Germinal center (tissue), 1 donor: ENCODE measurements at regions not wholly inside any gene's neighbourhood (a gene's known extent, or its start where the extent isn't known, plus 50 kb on each side); places are given as distances from the start of the nearest gene placed in this dataset.
"Not testable (repeated sequence)": the region's sequence is repeated elsewhere in the genome, so short reads cannot be mapped to it uniquely, and the experiment has no call there.

ENCODE experiments used
- DNase-seq: peaks from one replicate; pipeline ENCODE4 v3.0.0; 2012; ENCODE audit warnings: mixed read lengths, low spot score

DNA sequence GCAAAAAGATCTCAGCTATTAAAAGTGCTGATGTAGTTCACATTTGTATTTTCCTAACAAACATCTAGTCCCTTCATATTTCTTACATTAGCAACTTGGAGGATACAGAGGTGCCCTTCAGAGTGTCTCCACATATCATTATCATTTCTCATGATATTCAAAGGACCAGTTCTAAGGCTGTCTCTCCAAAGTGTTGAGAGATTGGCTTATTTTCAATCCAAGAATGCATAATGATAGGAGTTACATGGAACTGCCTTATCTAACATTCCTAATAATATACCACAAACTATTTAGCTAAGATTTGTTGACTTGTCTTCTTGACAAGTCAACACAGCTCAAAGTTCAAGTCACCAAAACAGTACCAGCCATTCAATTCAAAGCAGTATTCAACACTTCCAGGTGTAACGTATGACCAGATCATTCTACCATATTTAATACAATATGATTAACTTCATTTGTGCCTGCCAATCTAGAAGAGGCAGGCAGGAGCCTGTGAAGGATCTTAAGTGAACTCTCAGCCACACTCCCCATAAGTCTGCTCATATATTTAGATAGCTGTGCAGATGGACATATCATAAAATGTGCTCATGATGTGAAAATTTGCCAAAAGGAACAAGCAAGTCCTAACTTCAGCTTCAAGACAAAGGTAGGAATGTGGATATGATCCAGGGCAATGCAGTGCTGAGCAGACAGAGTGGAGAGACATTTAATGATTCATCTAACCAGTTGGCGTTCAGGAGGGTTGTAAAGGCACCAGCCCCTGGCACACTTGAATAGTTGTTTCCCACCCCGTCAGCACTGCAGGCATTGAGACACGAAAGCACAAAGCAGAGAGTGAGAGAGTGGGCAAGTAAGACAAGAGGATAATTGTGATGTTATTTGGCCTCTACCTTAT, 108.3 kb downstream of the MTERF1 start:
- DNase-seq, result no peak

DNA sequence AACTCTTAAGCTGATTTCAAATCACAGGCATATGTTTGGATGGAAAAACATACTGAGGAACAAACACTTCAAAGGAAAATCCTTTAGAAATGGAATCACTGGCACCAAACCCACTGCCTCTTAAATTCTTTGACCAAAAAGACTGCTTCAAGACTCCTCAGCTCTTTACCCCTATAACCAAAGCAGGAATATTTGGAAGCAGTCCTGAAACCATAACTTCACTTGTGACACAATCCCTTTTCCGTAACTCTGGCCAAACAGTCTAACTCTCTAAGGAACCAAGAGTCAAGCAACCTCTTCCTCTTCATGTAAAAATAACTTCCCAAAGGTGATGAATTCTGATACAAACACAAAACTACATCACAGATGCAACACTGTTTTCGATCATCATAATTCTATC, 104.3 kb downstream of the MTERF1 start:
- no peak for DNase-seq

DNA sequence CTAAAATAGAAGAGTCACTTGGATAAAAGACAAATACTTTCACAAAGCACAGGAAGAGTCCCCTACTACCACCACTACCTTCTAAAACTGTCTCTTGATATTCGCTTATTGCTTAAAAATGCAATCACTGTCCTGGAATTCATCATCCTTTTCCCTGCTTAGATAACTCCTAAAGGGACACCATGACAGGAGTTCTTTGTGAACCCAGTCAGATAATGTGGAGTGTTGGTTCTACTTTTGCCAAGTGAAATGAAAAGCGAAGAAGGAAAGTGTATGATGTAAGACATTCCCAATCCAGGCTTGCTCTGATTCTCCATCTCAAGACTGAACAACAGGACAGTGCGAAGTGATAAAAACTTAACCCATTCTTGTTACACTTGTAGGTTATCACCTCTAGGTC, 103.0 kb downstream of the MTERF1 start:
- DNase-seq, result no peak

DNA sequence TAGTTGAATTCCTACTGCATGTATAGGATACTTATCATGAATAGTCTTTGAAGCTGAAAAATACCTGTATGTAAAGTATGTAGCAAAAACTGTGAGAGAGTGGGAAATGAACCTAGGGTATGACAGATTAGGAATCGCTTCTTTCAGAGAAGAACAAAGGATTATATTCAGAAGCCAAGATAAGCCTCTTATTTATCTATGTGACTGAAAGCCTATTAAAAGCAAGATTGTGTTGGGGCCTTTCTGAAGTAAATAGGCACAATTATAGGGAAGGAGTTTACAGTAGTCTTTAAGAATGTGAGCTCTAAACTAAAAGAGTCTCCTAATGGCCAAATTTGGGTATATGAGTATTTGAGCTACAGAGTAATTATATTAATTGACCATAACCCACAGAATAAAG, 102.1 kb downstream of the MTERF1 start:
- DNase-seq, result no peak

DNA sequence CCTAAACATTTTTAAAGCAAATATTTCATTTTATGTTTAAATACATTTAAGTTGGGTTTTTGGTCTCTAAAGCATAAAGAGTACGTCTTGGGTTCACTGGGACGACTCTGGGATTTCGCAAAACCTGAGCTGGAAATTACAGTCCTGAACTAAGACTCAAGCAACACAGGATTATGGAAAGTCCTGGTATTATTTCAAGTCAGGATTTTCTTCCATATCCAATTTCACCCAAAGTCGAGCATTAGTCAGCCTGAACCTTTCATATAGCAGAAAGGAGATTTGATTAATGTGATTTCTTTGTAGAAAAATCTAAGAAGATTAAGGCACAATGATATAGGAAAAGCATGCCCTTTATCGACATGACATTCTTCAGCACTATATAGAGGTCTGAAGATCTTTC, 100.0 kb downstream of the MTERF1 start:
- no peak for DNase-seq

DNA sequence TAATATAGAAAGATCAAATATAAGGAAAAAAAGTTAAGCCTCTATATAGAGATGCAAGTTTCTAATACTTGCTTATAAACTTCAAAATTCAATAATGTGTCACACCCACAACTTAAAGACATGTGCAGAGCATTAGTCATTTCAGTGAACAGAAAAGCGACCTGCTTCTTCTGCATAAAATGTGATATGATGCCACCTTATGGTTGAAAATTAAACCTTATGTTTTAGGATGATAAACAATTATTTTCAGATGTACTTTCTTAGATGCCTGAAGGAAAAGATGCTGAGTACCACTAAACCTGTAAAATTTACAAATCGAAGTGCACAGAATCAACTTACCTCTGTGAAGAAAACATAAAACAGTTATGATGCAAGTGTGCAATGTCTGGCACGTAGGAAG, 96.0 kb downstream of the MTERF1 start:
- no peak for DNase-seq

DNA sequence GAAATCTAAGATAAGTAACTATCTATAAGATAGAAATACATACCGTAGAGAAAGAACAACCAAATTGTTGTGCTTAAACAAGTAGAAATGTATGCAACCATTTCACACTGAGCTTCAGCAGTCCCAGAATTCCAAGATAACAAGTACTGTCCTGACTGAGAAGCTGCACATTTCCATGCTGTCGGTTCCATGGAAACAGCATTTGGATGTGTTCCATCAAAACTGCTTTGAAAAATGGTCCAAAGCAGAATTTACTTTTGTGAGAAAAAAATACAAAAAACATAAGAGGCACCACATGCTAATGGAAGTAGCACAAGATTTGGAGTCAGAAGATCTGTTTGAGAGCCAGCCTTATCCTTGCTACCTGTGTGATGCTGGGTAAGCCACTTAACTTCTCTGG, 92.6 kb downstream of the MTERF1 start:
- DNase-seq, result no peak

DNA sequence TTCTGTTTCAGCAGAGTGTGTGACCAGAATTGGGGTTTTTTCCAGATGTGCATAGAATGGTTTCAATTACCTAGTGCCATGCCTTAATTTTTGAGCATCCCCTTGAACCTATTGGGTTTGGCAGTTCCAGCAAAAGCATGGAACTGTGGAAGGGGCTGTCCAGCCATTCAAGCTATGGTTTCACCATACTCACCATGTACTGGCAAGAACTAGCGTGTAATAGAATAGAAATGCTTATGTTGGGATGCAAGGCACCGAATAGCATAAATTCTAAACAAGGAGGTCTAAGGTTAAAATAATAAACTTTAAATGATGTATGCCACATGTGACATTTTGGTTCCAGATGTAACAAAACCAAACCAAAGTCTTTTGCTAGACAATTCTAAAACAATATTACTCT, 91.4 kb downstream of the MTERF1 start:
- DNase-seq, result no peak

DNA sequence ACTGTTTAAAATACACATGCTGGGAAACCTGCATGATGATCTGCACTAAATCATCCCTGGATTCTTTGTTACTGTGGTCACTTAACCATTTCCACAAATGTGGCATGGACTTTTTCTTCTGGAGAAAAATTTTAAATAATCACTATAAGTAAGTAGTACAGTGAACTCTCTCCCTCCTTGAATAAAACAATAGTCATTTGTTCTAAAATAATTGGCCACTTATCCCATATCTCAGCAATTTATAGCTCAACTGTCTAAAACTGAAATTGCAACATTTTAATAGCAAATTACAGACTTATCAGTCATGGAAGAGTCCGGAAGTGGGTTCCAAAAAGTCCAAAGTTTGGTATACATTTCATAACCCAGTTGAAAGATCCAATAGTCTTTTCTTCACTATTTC, 90.9 kb downstream of the MTERF1 start:
- DNase-seq, result no peak

DNA sequence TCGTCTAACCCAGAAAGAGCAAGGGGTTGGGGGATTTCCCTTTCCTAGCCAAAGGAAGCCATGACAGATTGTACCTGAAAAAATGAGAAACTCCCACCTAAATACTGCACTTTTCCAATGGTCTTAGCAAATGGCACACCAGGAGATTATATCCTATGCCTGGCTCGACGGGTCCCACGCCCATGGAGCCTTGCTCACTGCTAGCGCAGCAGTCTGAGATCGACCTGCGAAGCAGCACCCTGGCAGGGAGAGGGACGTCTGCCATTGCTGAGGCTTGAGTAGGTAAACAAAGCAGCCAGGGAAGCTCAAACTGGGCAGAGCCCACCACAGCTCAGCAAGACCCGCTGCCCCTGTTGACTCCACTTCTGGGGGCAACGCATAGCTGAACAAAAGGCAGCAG, 89.9 kb downstream of the MTERF1 start:
- DNase-seq, result not testable (repeated sequence)

DNA sequence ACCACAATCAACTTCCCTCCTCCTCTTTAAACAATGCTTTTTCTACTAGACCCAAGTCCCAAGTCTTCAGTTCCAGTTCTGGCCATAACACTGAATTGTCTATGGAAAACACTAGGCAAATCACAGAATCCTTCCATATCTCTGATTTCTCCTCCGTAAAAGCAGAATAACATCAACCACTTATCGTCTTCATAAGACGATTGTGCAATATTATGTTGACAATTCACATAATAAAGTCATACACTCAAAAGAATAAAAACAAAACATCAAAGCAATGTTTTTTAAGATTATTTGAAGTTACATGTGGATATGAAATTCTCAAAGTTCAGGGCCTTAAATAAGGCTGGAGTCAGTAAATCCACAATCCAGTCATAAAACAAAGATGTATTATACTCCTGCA, 84.4 kb downstream of the MTERF1 start:
- DNase-seq, result no peak

DNA sequence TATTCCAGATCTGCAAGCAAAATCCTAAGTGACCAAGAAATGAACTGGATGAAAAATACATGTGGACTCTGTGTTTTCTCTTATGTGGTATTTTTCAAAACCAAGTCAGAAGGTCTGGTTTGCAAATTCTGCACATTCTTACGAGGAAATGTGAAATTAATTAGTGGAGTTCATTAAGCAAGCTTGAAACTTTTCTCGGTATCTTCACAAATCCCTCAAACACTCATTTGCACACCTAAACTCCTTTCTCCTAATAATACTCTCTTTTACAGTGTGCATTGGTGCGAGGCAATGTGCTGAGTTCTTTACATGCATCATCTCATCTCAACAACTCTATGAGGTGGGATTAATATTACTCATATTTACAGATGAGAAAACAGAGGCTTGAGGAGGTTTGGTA, 82.1 kb downstream of the MTERF1 start:
- no peak for DNase-seq

DNA sequence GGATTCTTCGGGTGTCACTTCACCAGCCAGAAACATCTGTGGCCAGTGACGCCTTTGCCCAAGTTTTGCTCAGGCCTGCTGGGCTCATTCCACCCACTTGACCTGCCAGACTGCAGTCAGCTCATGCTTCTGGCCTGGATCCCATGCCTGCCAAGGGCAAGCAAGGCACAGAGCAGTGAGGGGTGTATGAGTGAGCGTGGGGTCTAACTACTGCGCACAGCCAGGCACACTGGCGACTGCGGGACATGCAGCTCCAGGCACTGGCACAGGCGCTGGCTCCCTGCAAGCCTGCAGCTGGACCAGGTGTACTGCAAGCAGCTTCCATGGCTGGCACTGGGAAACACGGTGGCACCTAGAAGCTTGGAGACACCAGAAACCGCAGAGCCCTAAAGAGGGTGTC, 80.1 kb downstream of the MTERF1 start:
- DNase-seq, result no peak

DNA sequence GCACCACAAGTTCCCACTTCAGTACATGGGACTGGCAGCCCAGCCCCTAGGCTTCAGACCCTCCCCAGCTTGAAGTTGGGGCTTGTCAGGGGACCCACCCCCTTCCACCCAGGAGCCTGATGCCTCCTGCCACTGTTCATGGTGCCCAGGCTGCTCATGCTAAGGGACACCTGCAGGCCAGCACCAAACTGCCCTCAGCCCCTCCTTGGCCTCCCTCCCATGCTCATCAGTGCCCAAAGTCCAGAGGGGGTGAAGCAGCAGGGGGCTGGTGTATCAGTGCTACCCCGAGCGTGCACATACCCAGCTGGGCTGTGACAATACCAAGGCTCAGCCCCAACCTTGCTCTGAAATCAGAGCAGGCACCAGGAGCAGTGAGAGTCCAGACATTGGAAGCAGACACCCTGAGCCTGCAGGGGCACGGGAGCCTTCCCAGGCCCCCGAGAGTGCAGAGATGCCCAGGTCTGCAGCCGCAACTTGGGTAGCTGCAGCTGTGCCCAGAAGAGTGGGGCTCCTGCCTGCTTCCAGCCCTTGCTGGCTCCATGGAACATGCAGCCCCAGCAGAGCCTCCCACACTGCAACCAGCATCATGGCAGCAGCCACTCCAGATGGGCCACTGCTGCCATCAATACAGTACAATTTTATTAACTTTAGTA, 79.0 kb downstream of the MTERF1 start:
- DNase-seq, result no peak

DNA sequence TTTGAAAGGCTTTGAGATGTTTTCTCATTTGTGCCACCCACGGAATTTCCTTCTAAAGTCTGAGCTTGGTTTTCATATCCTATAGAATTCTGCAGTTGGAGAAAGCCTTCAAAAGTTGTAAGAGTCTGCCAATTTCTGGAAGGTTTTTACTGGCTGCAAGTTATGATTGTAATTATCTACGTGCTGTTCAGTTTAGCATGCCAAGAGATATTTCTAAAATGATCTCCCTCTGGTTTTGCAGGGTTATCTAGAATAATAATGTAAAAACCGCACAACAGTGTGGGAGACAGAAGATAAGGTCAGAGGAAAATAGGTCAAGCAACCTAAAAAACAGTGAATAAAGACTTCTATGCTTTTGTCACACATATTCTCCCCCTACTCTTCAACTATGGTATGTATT, 69.3 kb downstream of the MTERF1 start:
- DNase-seq, result no peak

DNA sequence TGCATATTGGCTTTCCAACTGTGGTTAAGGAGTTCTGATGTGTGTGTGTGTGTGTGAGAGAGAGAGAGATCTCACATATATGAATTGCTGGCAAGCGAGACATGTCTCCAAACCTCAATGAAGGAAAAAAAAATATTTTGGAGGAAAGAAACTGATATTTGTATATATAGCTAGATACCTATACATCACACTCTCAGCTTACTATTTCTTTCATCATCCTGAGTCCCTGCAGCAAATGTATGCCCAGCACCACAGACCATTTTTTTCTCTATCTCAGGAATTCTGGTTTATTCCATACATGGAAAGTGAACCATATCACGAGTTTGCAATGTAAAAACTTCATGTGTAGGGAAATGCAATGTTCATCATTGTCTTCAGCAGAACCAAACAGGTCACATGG, 68.9 kb downstream of the MTERF1 start:
- DNase-seq, result no peak

DNA sequence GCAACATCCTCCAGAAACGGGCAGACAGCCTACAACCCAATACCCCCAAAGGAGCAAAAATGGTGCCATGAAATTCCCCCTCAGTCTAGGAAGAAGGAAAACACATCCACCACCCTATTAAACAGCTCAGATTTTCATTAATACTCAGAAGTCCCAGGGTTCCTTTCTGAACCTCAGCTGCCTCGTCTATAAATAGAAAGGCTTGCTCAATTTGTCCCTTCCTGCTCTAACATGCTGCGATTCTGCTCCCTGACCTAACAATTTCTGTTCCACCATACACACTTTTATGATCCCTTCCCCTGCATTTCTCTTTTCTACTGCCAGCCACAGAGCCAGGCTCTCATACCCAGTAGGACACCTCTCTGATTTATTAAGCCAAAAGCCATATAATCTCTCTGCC, 68.1 kb downstream of the MTERF1 start:
- no peak for DNase-seq

DNA sequence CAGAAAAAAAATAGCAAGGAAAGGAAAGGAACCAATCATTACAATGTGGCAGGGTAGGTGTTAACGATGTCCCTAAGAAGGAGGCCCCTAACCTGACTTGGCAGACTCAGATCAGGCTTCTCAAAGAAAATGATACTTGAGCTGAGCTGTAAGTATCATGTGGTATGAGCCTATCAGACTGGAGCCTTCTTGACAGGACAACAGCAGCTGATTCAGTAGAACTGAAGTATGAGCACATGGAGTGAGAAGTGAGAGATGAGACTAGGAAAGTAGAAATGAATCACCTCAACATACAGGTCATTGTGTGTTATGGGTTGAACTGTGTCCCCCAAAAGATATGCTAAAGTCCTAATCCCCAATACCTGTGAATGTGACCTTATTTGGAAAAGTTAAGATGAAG, 66.3 kb downstream of the MTERF1 start:
- DNase-seq, result no peak
